H1 (cell line): ENCODE measurements at regions not wholly inside any gene's neighbourhood (a gene's known extent, or its start where the extent isn't known, plus 50 kb on each side); places are given as distances from the start of the nearest gene placed in this dataset.

Source experiments
- CTCF ChIA-PET: fragments of 300-600 bp; sonication (Branson Sonifier 250); formaldehyde crosslinking; loops from one replicate; lab custom pipeline; 2021; ENCODE audit not compliant: partially characterized antibody; lab: Charles Lee
- POLR2A ChIA-PET: fragments of 300-600 bp; sonication (Branson Sonifier 250); formaldehyde crosslinking; loops from one replicate; lab custom pipeline; 2021; ENCODE audit warnings: inconsistent platforms; ENCODE audit not compliant: partially characterized antibody; lab: Charles Lee
- DNase-seq, 2 experiments: peaks; one replicate each; pipeline versions ENCODE4 v3.0.0 to v3.0.0-alpha.2; 2010 to 2022; ENCODE audit warnings: low spot score in 2 of 2, low read depth in 1 of 2, mixed read lengths in 1 of 2
- FAIRE-seq: peaks from 2 replicates; lab custom pipeline; 2011; peaks lifted over from hg19 to GRCh38; lab: Jason Lieb, UNC
- H2AFZ ChIP-seq: 2 replicates; pipeline ENCODE4 v1.8.1; 2012; ENCODE audit warnings: low read length, inconsistent platforms
- H2AK5ac ChIP-seq: 2 replicates; pipeline ENCODE4 v1.6.1; 2013; ENCODE audit warnings: low read depth, low read length
- H2BK120ac ChIP-seq: replicated peaks from 2 replicates; pipeline ENCODE3; 2013; ENCODE audit warnings: low read depth, low read length, inconsistent platforms
- H2BK12ac ChIP-seq: 2 replicates; pipeline ENCODE4 v1.6.1; 2013; ENCODE audit warnings: low read depth, low read length
- H2BK15ac ChIP-seq: 2 replicates; pipeline ENCODE4 v1.6.1; 2013; ENCODE audit warnings: low read length
- H2BK20ac ChIP-seq: 2 replicates; pipeline ENCODE4 v1.6.1; 2013; ENCODE audit warnings: low read length
- H2BK5ac ChIP-seq: 2 replicates; pipeline ENCODE4 v1.6.1; 2013; ENCODE audit warnings: low read depth, low read length
- H3K14ac ChIP-seq: 2 replicates; pipeline ENCODE4 v1.6.1; 2013; ENCODE audit warnings: inconsistent platforms; ENCODE audit not compliant: insufficient read length
- H3K18ac ChIP-seq: 2 replicates; pipeline ENCODE4 v1.6.1; 2013; ENCODE audit warnings: low read length; ENCODE audit errors: extremely low read depth
- H3K23ac ChIP-seq: 2 replicates; pipeline ENCODE4 v1.6.1; 2013; ENCODE audit warnings: inconsistent platforms; ENCODE audit not compliant: insufficient read length
- H3K23me2 ChIP-seq: 2 replicates; pipeline ENCODE4 v1.6.1; 2013; ENCODE audit warnings: low read depth, low read length
- H3K27ac ChIP-seq: 2 replicates; pipeline ENCODE4 v1.6.1; 2011; ENCODE audit warnings: low read depth, low read length, inconsistent platforms
- H3K27me3 ChIP-seq, 4 experiments: replicated peaks in 1 of 4; 1 replicate in 1 of 4; 2 replicates in 3 of 4; pipeline versions ENCODE4 v1.6.1 to v1.8.1; 2011 to 2013; ENCODE audit warnings: low read length in 3 of 4, mild to moderate bottlenecking in 3 of 4, inconsistent platforms in 2 of 4, mixed read lengths in 2 of 4, moderate library complexity in 1 of 4; ENCODE audit not compliant: control insufficient read depth in 3 of 4, insufficient read depth in 3 of 4; ENCODE audit errors: extremely low read depth in 1 of 4
- H3K36me3 ChIP-seq, 4 experiments: 2 replicates each; pipeline versions ENCODE4 v1.6.1 to v1.8.1; 2011 to 2013; ENCODE audit warnings: mild to moderate bottlenecking in 4 of 4, low read length in 3 of 4, moderate library complexity in 2 of 4, control low read depth in 1 of 4, inconsistent platforms in 1 of 4; ENCODE audit not compliant: insufficient read depth in 4 of 4, control insufficient read depth in 2 of 4
- H3K4ac ChIP-seq: replicated peaks from 2 replicates; pipeline ENCODE3; 2013; ENCODE audit warnings: low read length, low read depth, mixed read lengths, inconsistent platforms; ENCODE audit not compliant: insufficient read length
- H3K4me1 ChIP-seq, 4 experiments: replicated peaks in 1 of 4; 1 replicate in 1 of 4; 2 replicates in 3 of 4; pipeline versions ENCODE4 v1.6.1 to v1.8.1; 2011 to 2013; ENCODE audit warnings: low read length in 3 of 4, inconsistent platforms in 2 of 4, mixed read lengths in 1 of 4; ENCODE audit not compliant: insufficient read depth in 4 of 4, control insufficient read depth in 3 of 4
- H3K4me2 ChIP-seq, 2 experiments: 2 replicates each; pipeline versions ENCODE4 v1.6.1 to v1.8.1; 2011 to 2013; ENCODE audit warnings: low read depth in 2 of 2, low read length in 2 of 2, control low read depth in 1 of 2, inconsistent platforms in 1 of 2, mild to moderate bottlenecking in 1 of 2; ENCODE audit not compliant: insufficient read depth in 1 of 2
- H3K4me3 ChIP-seq, 4 experiments: fragments of 200-600, 300-600 bp in 1 of 4; sonication (generic), shearing (Covaris generic), sonication (Bioruptor Twin) in 1 of 4; 2 replicates each; pipeline versions ENCODE4 v1.5.1 to v1.8.1; 2011 to 2016; ENCODE audit warnings: low read length in 4 of 4, low read depth in 3 of 4, control low read depth in 2 of 4, inconsistent platforms in 2 of 4, mild to moderate bottlenecking in 2 of 4, mixed read lengths in 1 of 4, moderate library complexity in 1 of 4; ENCODE audit not compliant: insufficient read depth in 2 of 4; ENCODE audit errors: extremely low read depth in 1 of 4
- H3K56ac ChIP-seq: replicated peaks from 2 replicates; pipeline ENCODE3; 2013; ENCODE audit warnings: low read depth, mild to moderate bottlenecking, mixed read lengths, low read length, inconsistent platforms; ENCODE audit not compliant: insufficient read length
- H3K79me1 ChIP-seq: 2 replicates; pipeline ENCODE4 v1.6.1; 2013; ENCODE audit warnings: low read depth, low read length, control low read depth
- H3K79me2 ChIP-seq, 2 experiments: 2 replicates each; pipeline versions ENCODE4 v1.6.1 to v1.8.1; 2012 to 2013; ENCODE audit warnings: low read length in 2 of 2, mild to moderate bottlenecking in 2 of 2, inconsistent platforms in 1 of 2; ENCODE audit not compliant: insufficient read depth in 2 of 2, control insufficient read depth in 1 of 2
- H3K9ac ChIP-seq, 4 experiments: replicated peaks in 1 of 4; 1 replicate in 1 of 4; 2 replicates in 3 of 4; pipeline versions ENCODE4 v1.6.1 to v1.8.1; 2011 to 2013; ENCODE audit warnings: low read depth in 3 of 4, low read length in 3 of 4, control low read depth in 2 of 4, mild to moderate bottlenecking in 2 of 4, moderate library complexity in 2 of 4, inconsistent platforms in 1 of 4; ENCODE audit errors: extremely low read depth in 1 of 4
- H3K9me3 ChIP-seq, 2 experiments: 2 replicates each; pipeline versions ENCODE4 v1.6.1 to v1.8.1; 2012 to 2013; ENCODE audit warnings: mild to moderate bottlenecking in 2 of 2, moderate library complexity in 2 of 2, control low read depth in 1 of 2, inconsistent platforms in 1 of 2, low read depth in 1 of 2, low read length in 1 of 2, mixed read lengths in 1 of 2; ENCODE audit not compliant: insufficient read depth in 2 of 2
- H4K20me1 ChIP-seq, 2 experiments: replicated peaks in 1 of 2; 2 replicates each; pipeline versions ENCODE3 to v1.8.1; 2011 to 2013; ENCODE audit warnings: inconsistent platforms in 2 of 2, low read length in 2 of 2, mild to moderate bottlenecking in 1 of 2; ENCODE audit not compliant: insufficient read depth in 2 of 2, control insufficient read depth in 1 of 2
- H4K5ac ChIP-seq: 2 replicates; pipeline ENCODE4 v1.6.1; 2013; ENCODE audit warnings: low read length, low read depth, mixed read lengths, inconsistent platforms; ENCODE audit not compliant: insufficient read length
- H4K8ac ChIP-seq: 2 replicates; pipeline ENCODE4 v1.8.0; 2013; ENCODE audit warnings: mild to moderate bottlenecking, moderate library complexity, low read length, inconsistent platforms; ENCODE audit not compliant: insufficient read depth; ENCODE audit errors: extremely low read depth
- H4K91ac ChIP-seq: replicated peaks from 2 replicates; pipeline ENCODE3; 2013; ENCODE audit warnings: low read length, mixed read lengths, inconsistent platforms; ENCODE audit not compliant: insufficient read length
- WGBS, 2 experiments: shearing (Covaris generic) in 1 of 2; methylation state at CpG; one replicate each; pipeline versions ENCODE4 v1.1.6 to v1.1.7; 2013 to 2015; ENCODE audit warnings: low lambda C conversion rate in 2 of 2, mixed read lengths in 2 of 2, inconsistent platforms in 1 of 2, low coverage in 1 of 2, missing lambda C conversion rate in 1 of 2; ENCODE audit not compliant: insufficient replicate concordance in 2 of 2, insufficient coverage in 1 of 2, insufficient read length in 1 of 2; ENCODE audit errors: extremely low coverage in 1 of 2, missing lambda C conversion rate in 1 of 2; 5-methylcytosine and 5-hydroxymethylcytosine counted together
- TF ChIP-seq, protein P1 (sequence below): IDR thresholded peaks from 2 replicates; pipeline ENCODE4 v1.6.1; 2012; ENCODE audit warnings: inconsistent platforms

DNA sequence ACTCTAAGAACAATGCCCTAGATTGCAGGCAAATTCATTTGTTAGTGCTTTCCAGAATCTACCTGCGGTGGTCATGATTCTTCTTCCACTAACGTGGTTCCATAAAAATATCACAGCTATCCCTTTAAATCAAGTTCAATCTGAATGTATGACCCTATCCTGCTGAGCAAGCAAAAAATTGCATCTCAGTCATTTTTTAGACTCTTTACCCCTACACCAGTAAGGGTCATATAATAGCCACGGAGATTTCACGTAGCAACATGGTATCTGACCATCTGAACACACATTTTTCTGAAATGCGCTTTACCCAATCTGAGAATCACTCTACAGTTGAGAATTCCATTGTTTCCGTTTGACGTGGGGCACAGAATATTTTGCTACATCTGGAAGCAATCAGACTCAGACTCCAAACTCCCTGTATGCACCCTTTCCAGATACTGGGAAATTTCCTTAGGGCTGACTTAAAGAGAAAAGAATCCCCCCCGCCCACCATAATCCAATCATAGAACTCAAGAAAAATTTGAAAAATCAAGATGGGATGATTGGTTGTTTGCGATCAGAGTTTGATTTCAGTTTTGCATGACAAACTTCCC, 699.2 kb upstream of the ZP4 start:
- no peak overlapping the region for H3K9ac ChIP-seq
- no peaks in the 10 kb centered on the region for H3K23me2 ChIP-seq
- no peak for FAIRE-seq
- no peak overlapping the region for H2BK20ac ChIP-seq
- no peak overlapping the region for H2AK5ac ChIP-seq
- no peak overlapping the region for H4K8ac ChIP-seq
- H3K23ac ChIP-seq, result no peak overlapping the region
- no peak overlapping the region for H2BK120ac ChIP-seq
- no peak overlapping the region for H2BK12ac ChIP-seq
- no peaks in the 10 kb centered on the region for H3K4me1 ChIP-seq
- no peak overlapping the region for H3K4me2 ChIP-seq
- H3K79me2 ChIP-seq, result no peaks in the 10 kb centered on the region
- H2AFZ ChIP-seq, result no peak overlapping the region
- no peak overlapping the region for H3K14ac ChIP-seq
- no peak overlapping the region for H3K27ac ChIP-seq
- no peak overlapping the region for H3K56ac ChIP-seq
- no peak overlapping the region for H3K4me3 ChIP-seq
- H3K27me3 ChIP-seq, result no peaks in the 10 kb centered on the region
- DNase-seq, result no peak
- 89% methylated on average over 9 of the region's 9 CpGs; no CpG with 5 or more reads in 1 of the 2 experiments for WGBS, 2 experiments
- no peak overlapping the region for H2BK5ac ChIP-seq
- H3K4ac ChIP-seq, result no peak overlapping the region
- no peaks in the 10 kb centered on the region for H3K36me3 ChIP-seq
- H4K5ac ChIP-seq, result no peak overlapping the region
- POLR2A ChIA-PET, result no interaction called here
- CTCF ChIA-PET, result no interaction called here
- H4K20me1 ChIP-seq, result no peaks in the 10 kb centered on the region
- H2BK15ac ChIP-seq, result no peak overlapping the region
- H3K18ac ChIP-seq, result no peak overlapping the region
- no peaks in the 10 kb centered on the region for H3K79me1 ChIP-seq
- H3K9me3 ChIP-seq, result no peaks in the 10 kb centered on the region
- H4K91ac ChIP-seq, result no peak overlapping the region
- TF ChIP-seq, protein P1, sequence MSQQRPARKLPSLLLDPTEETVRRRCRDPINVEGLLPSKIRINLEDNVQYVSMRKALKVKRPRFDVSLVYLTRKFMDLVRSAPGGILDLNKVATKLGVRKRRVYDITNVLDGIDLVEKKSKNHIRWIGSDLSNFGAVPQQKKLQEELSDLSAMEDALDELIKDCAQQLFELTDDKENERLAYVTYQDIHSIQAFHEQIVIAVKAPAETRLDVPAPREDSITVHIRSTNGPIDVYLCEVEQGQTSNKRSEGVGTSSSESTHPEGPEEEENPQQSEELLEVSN, result no peak
